ENCODE measurements at regions not wholly inside any gene's neighbourhood (a gene's known extent, or its start where the extent isn't known, plus 50 kb on each side); places are given as distances from the start of the nearest gene placed in this dataset.

GRCh38 chr5:74328221-74328630 lies 312.3 kb downstream of the ENC1 start:
- Histone ChIP-seq H3K9me3 (ENCODE audit: low read depth) (no peaks in the 10 kb centered on the region), H4K20me1 (ENCODE audit: low read depth) (no peaks in the 10 kb centered on the region), H3K4me3 (no peak overlapping the region), H3K4me2 (no peak overlapping the region), H3K79me2 (ENCODE audit: low read depth) (no peaks in the 10 kb centered on the region), H3K9ac (no peak overlapping the region), H3K36me3 (no peaks in the 10 kb centered on the region), H3K27me3 (no peaks in the 10 kb centered on the region), H3K27ac (no peak overlapping the region), H2AFZ (replicated peaks) (no peak overlapping the region), H3K4me1 (no peaks in the 10 kb centered on the region), H3F3A (ENCODE audit: low read depth) (no peaks in the 10 kb centered on the region)
- DNase-seq (ENCODE audit: low spot score) = no peak
- Mint-ChIP-seq H3K27ac (no peak overlapping the region), H3K9me3 (no peaks in the 10 kb centered on the region), H3K27me3 (ENCODE audit: insufficient read depth, low read depth) (peaks cover 3% of the 10 kb centered on the region), H3K4me3 (no peak overlapping the region), H3K4me1 (peaks cover 20% of the 10 kb centered on the region), H3K36me3 (no peaks in the 10 kb centered on the region)
- TF ChIP-seq CTCF (IDR thresholded peaks at IDR 0.05) (no peak), EZH2 (IDR thresholded peaks at IDR 0.05) (no peak), EZH2phosphoT487 (IDR thresholded peaks at IDR 0.05) (no peak)

GRCh38 chr5:74327339-74327685 lies 313.2 kb downstream of the ENC1 start:
- no peak overlapping the region for H3K4me2 ChIP-seq
- H3K4me1 Mint-ChIP-seq = peaks cover 26% of the 10 kb centered on the region
- H3K4me3 ChIP-seq = no peak overlapping the region
- H3K9ac ChIP-seq = no peak overlapping the region
- peak overlapping the region; percentile 22 for H3K27ac Mint-ChIP-seq
- no peaks in the 10 kb centered on the region for H3K4me1 ChIP-seq
- H3K9me3 ChIP-seq (ENCODE audit: low read depth) = no peaks in the 10 kb centered on the region
- H3K4me3 Mint-ChIP-seq = no peak overlapping the region
- no peaks in the 10 kb centered on the region for H3F3A ChIP-seq (ENCODE audit: low read depth)
- no peaks in the 10 kb centered on the region for H3K36me3 ChIP-seq
- H3K9me3 Mint-ChIP-seq = no peaks in the 10 kb centered on the region
- no peak overlapping the region for H3K27ac ChIP-seq
- H2AFZ ChIP-seq (replicated peaks) = no peak overlapping the region
- H3K36me3 Mint-ChIP-seq = no peaks in the 10 kb centered on the region
- no peak for DNase-seq (ENCODE audit: low spot score)
- TF ChIP-seq EZH2 (IDR thresholded peaks at IDR 0.05) = no peak
- TF ChIP-seq CTCF (IDR thresholded peaks at IDR 0.05) = no peak
- no peaks in the 10 kb centered on the region for H4K20me1 ChIP-seq (ENCODE audit: low read depth)
- H3K27me3 ChIP-seq = no peaks in the 10 kb centered on the region
- H3K27me3 Mint-ChIP-seq (ENCODE audit: insufficient read depth, low read depth) = no peaks in the 10 kb centered on the region
- H3K79me2 ChIP-seq (ENCODE audit: low read depth) = no peaks in the 10 kb centered on the region

GRCh38 chr5:74326571-74327338 lies 313.8 kb downstream of the ENC1 start:
- Mint-ChIP-seq H3K27me3 (ENCODE audit: insufficient read depth, low read depth) (no peaks in the 10 kb centered on the region), H3K4me3 (no peak overlapping the region), H3K4me1 (peaks cover 31% of the 10 kb centered on the region), H3K9me3 (no peaks in the 10 kb centered on the region), H3K27ac (peak overlapping the region; percentile 59), H3K36me3 (no peaks in the 10 kb centered on the region)
- TF ChIP-seq EZH2 (IDR thresholded peaks at IDR 0.05) = no peak
- Histone ChIP-seq H4K20me1 (ENCODE audit: low read depth) (no peaks in the 10 kb centered on the region), H3F3A (ENCODE audit: low read depth) (no peaks in the 10 kb centered on the region), H3K9me3 (ENCODE audit: low read depth) (no peaks in the 10 kb centered on the region), H3K4me1 (no peaks in the 10 kb centered on the region), H3K9ac (no peak overlapping the region), H3K27ac (no peak overlapping the region), H2AFZ (replicated peaks) (no peak overlapping the region), H3K4me2 (no peak overlapping the region), H3K36me3 (no peaks in the 10 kb centered on the region), H3K79me2 (ENCODE audit: low read depth) (no peaks in the 10 kb centered on the region), H3K27me3 (no peaks in the 10 kb centered on the region), H3K4me3 (no peak overlapping the region)
- DNase-seq (ENCODE audit: low spot score) = no peak

- Mint-ChIP-seq H3K4me1 (peaks cover 40% of the 10 kb centered on the region), H3K9me3 (no peaks in the 10 kb centered on the region), H3K27ac (no peak overlapping the region), H3K27me3 (ENCODE audit: insufficient read depth, low read depth) (no peaks in the 10 kb centered on the region), H3K4me3 (no peak overlapping the region), H3K36me3 (no peaks in the 10 kb centered on the region)
- no peaks in the 10 kb centered on the region for H3K9me3 ChIP-seq (ENCODE audit: low read depth)
- H3K4me2 ChIP-seq = no peak overlapping the region
- H4K20me1 ChIP-seq (ENCODE audit: low read depth) = no peaks in the 10 kb centered on the region
- H3K4me1 ChIP-seq = no peaks in the 10 kb centered on the region
- no peaks in the 10 kb centered on the region for H3K27me3 ChIP-seq
- H2AFZ ChIP-seq (replicated peaks) = no peak overlapping the region
- H3K9ac ChIP-seq = no peak overlapping the region
- H3F3A ChIP-seq (ENCODE audit: low read depth) = no peaks in the 10 kb centered on the region
- no peaks in the 10 kb centered on the region for H3K36me3 ChIP-seq
- no peak for TF ChIP-seq EZH2phosphoT487 (IDR thresholded peaks at IDR 0.05)
- TF ChIP-seq CTCF (IDR thresholded peaks at IDR 0.05) = no peak
- TF ChIP-seq EZH2 (IDR thresholded peaks at IDR 0.05) = no peak
- no peaks in the 10 kb centered on the region for H3K79me2 ChIP-seq (ENCODE audit: low read depth)
- no peak for DNase-seq (ENCODE audit: low spot score)
- H3K4me3 ChIP-seq = no peak overlapping the region
- no peak overlapping the region for H3K27ac ChIP-seq
Measured at GRCh38 chr5:74325866-74326265, 314.7 kb downstream of the ENC1 start.
